Activated CD4-positive, CD25-positive, alpha-beta regulatory T cell treated with anti-CD3 and anti-CD28 coated beads, Interleukin-2, amount 50 U/mL, for 16 hours (primary cell): ENCODE measurements at regions not wholly inside any gene's neighbourhood (a gene's known extent, or its start where the extent isn't known, plus 50 kb on each side); places are given as distances from the start of the nearest gene placed in this dataset.
"Not testable (repeated sequence)": the region's sequence is repeated elsewhere in the genome, so short reads cannot be mapped to it uniquely, and the experiment has no call there.

Source experiments
- DNase-seq: peaks from one replicate; pipeline ENCODE4 v3.0.0-alpha.2; 2020; ENCODE audit warnings: low read depth, low spot score

GRCh38 chrX:132302687-132303086 lies 83.4 kb upstream of the RAP2C start:
- DNase-seq: not testable (repeated sequence)

- no peak for DNase-seq
Observed at GRCh38 chrX:132294776-132295495, 75.7 kb upstream of the RAP2C start.

GRCh38 chrX:132294192-132294591 lies 74.9 kb upstream of the RAP2C start:
- DNase-seq: no peak

- DNase-seq: peak; percentile 2
Observed at GRCh38 chrX:132292793-132293192, 73.5 kb upstream of the RAP2C start.

- DNase-seq: no peak
Observed at GRCh38 chrX:132277953-132278614, 58.8 kb upstream of the RAP2C start.

GRCh38 chrX:132272826-132273225 lies 53.6 kb upstream of the RAP2C start:
- no peak for DNase-seq

GRCh38 chrX:132271311-132271778 lies 52.1 kb upstream of the RAP2C start:
- DNase-seq: no peak

- no peak for DNase-seq
Observed at GRCh38 chrX:132270699-132271098, 51.5 kb upstream of the RAP2C start.

GRCh38 chrX:132270021-132270420 lies 50.8 kb upstream of the RAP2C start:
- no peak for DNase-seq
